Medulla oblongata (tissue), 1 donor: ENCODE measurements at regions not wholly inside any gene's neighbourhood (a gene's known extent, or its start where the extent isn't known, plus 50 kb on each side); places are given as distances from the start of the nearest gene placed in this dataset.
A peak's percentile ranks its signal among the peaks of the same experiment; 100 is the strongest.
"Not testable (repeated sequence)": the region's sequence is repeated elsewhere in the genome, so short reads cannot be mapped to it uniquely, and the experiment has no call there.

Experiments
- DNase-seq: peaks from one replicate; pipeline ENCODE4 v3.0.0-alpha.2; 2015; ENCODE audit errors: extremely low spot score

DNA sequence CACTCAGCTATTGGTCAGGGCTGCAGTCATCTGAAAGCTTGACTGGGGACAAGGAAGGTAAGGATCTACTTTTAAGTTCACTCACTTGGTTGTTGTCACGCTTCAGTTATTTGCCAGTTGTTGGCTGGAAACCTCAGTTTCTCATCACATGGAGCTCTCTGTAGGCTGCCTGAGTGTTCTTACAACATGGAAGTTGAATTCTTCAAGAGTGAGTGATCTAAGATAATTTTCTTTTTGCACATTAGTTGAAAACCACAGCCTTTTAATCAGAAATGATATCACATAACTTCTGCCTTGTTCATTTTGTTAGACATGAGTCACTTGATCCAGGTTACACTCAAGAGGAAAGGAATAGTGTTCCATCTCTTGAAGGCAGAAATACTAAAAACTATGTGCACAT, 552.7 kb downstream of the RAPGEF2 start:
- no peak for DNase-seq

DNA sequence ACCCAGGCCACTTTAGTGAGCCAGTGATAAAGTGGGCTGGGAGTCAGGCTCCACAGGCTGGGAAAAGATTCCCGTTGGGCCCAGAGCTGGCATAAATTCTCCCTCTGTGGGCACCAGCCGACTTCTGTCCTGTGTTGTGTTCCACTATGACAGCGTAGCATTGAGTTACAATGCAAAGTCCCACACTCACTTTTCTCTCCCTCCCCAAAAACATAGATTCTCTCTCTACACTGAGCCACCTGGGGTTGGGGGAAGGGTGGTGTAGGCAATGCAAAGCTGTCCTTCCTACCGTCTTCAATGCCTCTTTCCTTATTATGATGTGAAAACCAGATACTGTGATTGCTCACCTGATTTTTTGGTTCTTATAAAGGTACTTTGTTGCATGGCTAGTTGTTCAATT, 566.2 kb downstream of the RAPGEF2 start:
- no peak for DNase-seq

DNA sequence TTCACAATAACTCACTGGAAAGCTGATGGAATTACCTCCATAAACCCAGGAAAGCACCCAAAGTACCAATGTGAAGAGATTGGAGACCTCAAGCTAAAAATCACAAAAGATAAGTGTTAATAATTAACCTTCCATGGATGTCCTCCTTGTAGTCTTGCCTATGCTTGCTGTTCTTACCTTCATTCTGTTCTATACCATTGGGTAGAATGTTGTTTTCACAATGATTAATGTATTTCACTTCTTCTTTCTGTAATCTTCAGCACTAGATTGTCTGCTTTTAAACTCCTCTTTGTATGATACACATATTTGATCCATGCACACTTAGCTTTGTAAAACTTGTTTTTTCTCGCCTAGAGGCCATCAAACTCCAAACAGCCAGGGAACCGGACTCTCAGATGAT, 570.3 kb downstream of the RAPGEF2 start:
- DNase-seq, result no peak

DNA sequence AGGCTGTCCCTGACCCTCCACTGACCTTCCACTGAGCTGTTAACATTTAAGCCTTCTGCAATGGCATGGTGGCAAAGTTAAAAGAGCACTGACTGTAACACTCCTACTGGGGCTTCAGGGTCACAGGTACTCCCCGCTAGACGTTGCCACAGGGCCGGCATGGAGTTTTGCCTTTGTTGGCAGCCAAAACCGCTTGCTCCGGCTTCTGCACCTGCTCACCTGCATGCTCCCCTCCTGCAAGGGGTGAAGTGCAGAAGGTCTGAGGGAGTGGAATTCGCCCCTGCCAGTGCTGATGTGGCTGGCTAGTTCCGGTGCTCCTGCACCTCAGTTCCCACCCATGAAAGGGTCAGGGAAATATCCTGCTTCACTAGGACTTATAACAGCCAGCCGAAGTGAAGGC, 571.4 kb downstream of the RAPGEF2 start:
- no peak for DNase-seq

DNA sequence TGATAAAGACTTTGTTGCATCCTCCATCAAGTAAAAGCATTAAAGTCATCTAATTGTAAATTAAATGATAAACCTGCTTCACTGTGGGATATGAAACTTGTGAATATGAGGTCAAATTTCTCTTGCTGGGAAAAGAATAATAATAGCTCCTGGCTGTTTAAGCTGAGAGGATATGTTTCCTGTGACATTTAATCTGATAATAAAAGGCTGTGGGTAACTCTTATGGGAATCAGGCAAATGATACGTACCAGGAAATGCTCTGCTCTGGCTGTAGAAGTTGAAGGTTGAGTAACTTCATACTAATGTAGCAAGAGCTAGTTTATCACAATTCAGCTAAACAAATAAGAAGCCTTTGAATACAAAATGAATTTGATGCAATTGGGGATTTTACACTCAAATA, 574.6 kb downstream of the RAPGEF2 start:
- no peak for DNase-seq

DNA sequence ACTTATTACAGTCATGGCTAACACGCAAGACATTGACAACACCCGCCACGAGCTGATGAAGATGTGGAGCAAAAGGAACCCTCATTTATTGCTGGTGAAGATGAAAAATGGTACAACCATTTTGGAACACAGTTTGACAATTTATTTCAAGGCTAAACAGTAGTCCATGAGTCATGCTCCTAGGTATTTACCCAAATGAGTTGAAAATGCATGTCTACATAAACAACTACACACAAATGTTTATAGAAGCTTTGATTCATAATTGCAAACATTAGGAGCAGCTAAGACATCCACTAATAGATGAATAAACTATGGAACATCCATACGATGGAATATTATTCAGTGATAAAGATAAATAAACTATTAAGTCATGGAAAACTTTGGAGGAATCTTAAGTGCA, 580.1 kb downstream of the RAPGEF2 start:
- DNase-seq, result no peak

DNA sequence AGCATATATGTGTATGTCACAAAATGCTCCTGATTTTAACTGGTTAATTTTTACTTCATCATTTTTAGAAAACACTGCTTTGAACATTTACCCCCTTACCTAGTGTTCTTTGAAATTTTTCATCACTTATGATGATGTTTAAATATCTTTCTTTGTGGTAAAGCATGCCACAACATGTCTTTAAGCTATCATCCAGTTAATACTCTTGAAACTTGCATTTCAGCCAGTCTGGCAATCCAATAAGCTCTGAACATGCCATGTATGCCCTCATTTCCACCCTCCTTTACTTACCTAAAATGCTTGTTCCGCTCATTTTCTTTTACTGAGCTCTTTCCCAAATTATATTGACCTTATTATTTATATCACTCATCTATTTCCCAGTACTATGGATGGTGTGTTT, 581.2 kb downstream of the RAPGEF2 start:
- no peak for DNase-seq

DNA sequence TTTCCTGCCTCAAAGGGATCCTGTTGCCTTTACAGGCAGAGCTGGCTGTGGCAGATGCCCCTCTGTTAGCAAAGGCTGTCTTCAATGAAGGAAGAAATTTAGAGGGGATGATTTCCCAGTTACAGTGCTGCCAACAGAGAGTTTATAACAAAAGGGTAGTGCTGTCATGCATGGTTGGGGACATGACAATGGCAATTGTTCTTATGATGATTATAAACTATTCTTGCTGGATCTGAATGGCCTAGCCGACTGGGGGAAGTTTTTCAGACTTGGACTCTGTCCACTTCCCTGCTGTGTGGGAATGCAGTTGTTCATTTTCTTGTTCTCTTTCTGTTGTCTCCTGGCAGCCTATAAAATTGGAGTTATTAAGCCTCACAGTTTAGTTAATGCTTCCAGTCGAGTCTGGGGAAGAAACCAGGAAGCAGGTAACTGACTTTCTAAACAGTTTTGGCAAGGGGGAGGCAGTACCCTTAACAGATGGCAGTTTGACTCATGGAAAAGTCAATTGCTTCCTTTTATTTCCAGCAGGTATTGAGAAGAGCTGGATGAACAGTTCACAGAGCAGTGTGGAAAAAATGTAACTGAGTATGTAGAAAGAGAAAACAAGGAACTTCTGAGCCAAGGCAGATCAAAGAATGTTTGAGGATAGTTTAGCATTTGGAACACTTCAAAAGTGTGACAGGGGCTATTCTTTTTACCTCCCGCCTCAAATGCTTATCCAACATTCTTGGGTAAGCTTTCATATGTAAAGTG, 582.6 kb downstream of the RAPGEF2 start:
- peak; percentile 28 for DNase-seq

DNA sequence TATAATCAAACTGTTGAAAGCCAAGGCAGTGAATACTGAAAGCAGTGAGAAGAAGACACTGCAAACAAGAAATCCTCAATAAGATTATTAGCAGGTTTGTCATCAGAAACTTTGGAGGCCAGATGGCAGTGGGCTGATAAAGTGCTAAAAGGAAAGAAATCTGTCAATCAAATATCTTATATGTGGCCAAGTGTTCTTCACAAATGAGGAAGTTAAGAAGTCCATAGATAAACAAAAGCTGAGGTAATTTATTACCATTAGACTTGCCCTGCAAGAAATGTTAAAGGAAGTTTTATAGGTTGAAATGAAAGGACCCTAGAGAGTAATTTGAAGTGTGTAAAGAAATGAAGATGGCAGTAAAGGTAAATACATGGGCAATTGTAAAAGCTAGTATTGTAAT, 586.6 kb downstream of the RAPGEF2 start:
- DNase-seq, result no peak

DNA sequence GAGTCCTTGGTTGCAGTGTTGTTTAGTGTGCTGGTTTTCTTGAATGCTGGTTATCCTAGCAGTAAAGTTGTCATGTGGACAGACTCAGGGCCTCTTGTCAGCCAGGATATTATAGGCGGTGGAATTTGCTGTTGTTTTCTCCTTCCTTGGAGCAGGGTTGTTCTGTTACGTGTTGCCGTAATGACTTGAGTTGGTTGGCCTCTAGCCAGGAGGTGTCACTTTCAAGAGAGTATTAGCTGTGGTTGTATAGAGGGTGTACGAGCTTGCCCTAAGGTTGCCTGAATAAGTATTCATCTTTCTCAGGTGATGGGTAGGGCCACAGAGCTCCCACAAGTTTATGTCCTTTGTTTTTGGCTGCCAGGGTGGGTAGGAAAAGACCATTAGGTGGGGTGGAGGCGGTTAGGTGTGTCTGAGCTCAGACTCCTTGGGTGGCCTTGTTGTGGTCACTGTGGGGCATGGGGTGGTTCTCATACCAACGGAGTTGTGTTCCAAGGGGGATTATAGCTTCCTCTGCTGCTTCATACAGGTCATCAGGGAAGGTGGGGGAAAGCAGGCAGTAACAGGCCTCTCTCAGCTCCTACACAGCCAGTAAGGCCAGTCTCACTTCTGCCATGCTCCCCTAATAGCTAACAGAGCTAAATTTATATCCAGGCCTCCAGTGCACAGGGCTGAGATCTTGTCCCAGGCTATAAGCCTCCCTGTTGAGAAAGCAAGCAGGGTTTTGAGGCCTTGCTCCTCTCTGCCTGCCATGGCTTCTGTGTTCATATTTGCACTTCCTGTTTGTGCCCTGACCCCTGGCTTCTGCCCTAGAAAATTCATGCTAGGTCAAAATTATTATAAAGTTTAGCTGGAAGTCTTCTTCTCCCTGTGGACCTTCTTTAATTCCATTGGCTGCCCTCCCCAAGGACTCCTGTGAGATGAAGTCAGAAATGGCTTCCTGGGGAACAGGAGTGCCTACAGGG, 594.7 kb downstream of the RAPGEF2 start:
- DNase-seq, result no peak

DNA sequence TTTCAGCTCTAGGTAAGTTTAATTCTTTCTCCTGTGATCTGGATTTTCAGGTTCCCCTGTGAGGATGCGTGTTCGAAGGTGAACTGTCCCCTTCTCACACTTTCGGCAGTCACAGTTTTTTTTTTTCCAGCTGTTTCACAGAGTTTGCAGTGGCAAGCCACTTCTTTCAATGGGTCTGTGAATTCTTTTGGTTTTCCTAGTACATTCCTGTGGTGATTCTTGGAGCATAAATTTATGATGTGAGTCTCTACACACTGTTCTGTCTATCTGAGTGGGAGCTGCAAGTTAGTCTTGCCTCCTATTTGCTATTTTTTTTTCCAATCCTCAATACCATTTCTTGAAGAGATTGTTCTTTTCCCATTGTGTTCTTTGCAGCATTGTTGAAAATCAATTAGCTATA, 595.5 kb downstream of the RAPGEF2 start:
- no peak for DNase-seq

DNA sequence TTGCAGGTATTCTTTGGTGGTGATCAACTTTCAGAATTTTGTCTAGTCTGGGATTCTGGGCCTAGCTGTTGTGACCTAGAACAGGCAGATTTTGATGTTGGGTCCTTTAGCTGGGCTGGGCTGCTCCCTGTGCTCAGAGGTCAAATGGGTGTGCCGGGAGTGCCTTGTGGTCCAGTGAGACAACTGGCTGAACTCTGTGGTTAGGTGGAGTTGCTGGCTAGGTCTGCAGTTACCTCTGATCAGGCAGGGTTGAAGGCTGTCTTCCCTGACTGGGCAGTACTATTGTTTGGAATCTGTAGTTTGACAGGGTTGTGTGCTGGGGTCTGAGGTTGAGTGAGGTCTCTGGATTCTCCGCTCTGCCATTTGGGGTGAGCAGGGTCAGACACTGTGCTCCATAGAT, 599.3 kb downstream of the RAPGEF2 start:
- no peak for DNase-seq

DNA sequence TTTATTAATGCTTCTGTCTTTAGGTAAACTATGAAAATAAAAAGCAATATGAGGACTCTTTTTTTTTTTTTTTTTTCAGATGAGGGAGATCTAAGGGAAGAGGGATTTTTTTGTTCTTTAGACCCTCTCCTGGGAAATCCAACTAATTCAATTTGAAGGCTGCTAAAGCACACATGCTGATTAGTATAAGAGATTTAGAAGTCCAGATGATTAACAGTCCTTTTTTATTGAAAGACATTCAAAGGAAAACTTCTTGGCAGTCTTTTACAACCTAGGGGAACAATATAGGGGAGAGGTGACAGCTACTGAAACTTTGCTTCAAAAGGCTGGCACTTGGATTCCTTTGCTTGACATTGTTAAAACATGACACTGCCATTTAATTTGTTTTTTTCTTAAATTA, 602.5 kb downstream of the RAPGEF2 start:
- peak; percentile 15 for DNase-seq

DNA sequence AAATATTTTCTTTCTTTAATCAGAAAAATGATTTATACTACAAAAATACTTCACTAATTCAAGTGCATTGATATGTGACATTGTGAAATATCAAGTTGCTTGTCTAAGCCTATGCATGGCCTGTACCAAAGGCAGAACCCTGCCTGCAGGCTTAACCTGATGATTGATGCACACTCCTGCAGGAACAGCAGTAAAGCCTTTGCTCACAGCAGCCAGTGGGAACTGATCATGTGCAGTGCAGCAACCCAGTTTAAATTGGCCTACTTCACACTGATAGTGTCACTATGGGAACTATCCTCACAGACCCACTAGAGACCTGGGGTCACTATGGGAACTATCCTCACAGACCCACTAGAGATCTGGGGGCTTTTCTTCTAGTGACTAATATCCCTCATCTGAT, 603.8 kb downstream of the RAPGEF2 start:
- no peak for DNase-seq

DNA sequence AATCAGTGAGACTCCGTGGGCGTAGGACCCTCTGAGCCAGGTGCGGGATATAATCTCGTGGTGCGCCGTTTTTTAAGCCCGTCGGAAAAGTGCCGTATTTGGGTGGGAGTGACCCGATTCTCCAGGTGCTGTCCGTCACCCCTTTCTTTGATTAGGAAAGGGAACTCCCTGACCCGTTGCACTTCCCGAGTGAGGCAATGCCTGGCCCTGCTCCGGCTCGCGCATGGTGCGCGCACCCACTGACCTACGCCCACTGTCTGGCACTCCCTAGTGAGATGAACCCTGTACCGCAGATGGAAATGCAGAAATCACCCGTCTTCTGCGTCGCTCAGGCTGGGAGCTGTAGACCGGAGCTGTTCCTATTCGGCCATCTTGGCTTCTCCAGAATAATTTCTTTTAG, 612.3 kb downstream of the RAPGEF2 start:
- not testable (repeated sequence) for DNase-seq

DNA sequence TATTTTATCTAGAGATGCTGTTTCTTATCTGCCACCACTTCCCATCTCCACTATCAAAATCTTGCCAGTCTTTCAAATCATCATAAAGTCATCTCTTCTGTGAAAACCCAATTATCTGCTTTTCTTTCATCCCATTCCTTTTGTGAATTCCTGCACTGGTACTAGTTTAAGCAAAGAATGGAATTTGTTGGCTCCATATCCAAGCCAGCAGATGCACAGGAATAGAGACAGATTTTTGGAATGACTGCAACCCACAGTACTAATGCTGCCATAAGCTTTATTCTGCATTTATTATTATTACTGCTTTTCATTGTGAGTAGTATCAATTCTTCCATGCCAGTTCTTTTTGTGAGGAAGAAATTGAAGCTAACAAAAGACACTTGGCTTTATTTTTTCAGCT, 616.7 kb downstream of the RAPGEF2 start:
- no peak for DNase-seq

DNA sequence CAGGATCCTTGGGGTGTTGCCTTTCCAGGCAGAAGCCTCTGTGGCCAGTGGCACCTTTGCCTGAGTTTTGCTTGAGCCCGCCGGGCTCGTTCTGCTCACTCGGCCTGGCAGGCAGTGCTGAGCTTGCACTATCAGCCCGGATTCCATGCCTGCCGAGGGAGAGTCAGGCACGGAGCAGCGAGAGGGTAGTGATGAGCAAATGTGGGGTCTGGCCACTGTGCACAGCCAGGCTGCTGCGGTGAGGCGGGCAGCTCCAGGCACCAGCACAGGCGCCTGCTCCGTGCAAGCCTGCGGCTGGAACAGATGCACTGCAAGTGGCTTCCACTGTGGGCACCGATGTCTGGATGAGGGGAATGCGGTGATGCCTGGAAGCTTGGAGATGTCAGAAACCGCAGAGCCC, 619.2 kb downstream of the RAPGEF2 start:
- no peak for DNase-seq

DNA sequence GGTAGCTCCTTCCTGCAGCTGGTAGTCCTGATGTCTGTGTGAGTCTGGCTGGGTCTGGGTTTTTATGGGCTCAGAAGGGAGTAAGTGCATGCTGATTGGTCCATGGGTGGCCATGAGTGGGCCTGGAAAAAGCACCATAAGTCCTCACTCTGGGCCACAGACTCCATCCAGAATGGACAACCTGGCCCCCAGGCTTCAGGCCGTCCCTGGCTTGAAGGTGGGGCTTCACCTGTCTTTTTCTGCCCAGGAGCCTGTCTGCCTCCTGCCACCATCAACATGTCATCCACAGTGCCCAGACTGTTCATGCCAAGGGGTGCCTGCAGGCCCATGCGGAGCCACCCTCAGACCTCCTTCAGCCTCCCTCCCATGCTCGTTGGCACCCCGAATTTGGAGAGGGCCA, 620.0 kb downstream of the RAPGEF2 start:
- no peak for DNase-seq

DNA sequence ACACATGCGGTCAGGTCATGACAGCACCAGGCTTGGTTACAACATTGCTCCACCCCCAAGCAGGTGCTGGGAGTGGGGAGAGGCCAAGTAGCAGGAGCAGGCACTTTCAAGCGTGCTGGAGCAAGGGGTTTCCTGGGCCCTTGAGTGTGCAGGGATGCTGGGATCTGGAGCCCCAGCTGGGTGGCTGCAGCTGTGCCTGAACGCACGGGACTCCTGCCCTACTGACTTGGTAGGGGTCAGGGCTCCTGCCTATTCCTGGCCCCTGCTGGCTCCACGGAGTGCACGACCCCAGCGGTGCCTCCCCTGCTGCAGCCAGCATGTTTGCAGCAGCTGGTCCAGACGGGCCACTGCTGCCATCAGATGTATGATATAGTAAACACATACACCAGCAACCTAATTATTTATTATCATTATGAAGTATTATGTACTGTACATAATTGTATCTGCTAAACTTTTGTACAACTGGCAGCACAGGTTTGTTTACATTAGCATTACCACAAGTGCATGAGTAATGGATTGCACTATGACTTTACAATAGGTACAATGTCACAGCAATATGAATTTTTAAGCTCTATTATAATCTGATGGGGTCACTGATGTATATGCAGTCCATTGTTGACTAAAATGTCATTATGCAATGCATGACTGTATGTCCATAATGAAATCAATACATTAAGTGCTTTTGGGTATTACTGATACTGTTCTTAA, 620.6 kb downstream of the RAPGEF2 start:
- no peak for DNase-seq

DNA sequence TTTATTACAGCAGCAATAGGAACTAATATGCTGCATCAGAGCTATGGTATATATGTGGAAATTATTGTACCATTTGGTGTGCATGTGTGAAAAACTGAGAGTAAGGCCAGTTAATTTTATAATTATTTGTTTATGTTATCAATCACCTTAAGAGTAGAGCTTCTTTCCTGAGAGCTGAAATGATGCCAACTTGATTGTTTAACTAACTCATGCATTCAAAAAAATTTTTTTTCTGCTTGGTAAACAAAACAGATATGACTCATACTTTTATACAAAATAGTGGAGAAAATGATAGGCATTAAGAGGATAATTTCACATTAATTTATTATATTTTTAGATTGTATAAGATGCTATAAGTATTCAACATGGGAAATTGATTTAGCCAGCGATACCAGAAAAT, 622.7 kb downstream of the RAPGEF2 start:
- no peak for DNase-seq

DNA sequence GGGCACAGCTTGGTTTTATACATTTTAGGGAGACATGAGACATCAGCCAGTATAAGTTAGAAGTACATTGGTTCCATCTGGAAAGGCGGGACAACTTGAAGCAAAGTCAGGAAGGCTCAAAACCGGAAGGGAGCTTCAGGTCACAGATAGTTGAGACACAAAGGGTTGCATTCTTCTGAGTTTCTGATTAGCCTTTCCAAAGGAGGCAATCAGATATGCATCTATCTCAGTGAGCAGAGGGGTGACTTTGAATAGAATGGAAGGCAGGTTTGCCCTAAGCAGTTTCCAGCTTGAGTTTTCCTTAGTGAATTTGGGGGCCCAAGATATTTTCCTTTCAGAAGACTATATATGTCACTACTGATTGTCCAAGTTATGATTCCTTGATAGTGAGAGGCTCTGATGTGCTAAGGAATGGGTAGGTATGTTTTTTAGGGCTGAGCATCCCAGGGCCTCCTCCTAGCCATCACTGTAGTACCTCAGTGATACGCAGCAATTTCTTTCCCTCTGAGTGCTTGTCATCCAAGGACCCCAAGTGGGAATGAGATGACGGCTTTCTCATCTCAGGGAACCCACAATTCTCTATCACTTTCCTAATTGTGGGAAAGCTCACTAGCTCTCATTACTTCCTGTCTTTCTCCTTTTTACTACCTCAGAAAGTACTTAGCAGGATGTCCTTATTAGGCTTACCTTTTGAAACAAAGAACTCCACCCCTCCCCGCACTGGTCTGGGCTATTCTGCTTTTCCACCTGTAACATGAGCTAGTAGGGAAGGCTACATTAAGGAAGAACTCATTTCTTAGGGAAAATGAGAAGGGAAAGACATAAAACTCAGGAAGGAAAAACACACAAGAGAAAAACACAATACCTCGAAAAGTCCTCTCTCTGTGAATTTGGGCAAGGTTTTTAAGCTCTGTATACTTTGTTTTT, 632.7 kb downstream of the RAPGEF2 start:
- DNase-seq, result no peak
